Rectal smooth muscle tissue (tissue), 1 donor: ENCODE measurements at regions not wholly inside any gene's neighbourhood (a gene's known extent, or its start where the extent isn't known, plus 50 kb on each side); places are given as distances from the start of the nearest gene placed in this dataset.
"Not testable (repeated sequence)": the region's sequence is repeated elsewhere in the genome, so short reads cannot be mapped to it uniquely, and the experiment has no call there.

Source experiments
- H3K27ac ChIP-seq: one replicate; pipeline ENCODE4 v1.7.0; 2013; ENCODE audit warnings: low read depth, low read length, inconsistent platforms
- H3K27me3 ChIP-seq: one replicate; pipeline ENCODE4 v1.7.0; 2013; ENCODE audit warnings: low read length; ENCODE audit not compliant: control insufficient read depth, insufficient read depth
- H3K36me3 ChIP-seq: one replicate; pipeline ENCODE4 v1.7.0; 2013; ENCODE audit warnings: low read length; ENCODE audit not compliant: control insufficient read depth, insufficient read depth
- H3K4me1 ChIP-seq: one replicate; pipeline ENCODE4 v1.7.0; 2013; ENCODE audit warnings: low read length; ENCODE audit not compliant: control insufficient read depth, insufficient read depth
- H3K4me3 ChIP-seq: one replicate; pipeline ENCODE4 v1.7.0; 2013; ENCODE audit warnings: low read length
- H3K9ac ChIP-seq: one replicate; pipeline ENCODE4 v1.7.0; 2013; ENCODE audit warnings: low read length

GRCh38 chr15:24534032-24534431 lies 141.5 kb upstream of the NPAP1 start:
- H3K27ac ChIP-seq, result peak overlapping the region; percentile 3
- not testable (repeated sequence) for H3K4me3 ChIP-seq, H3K36me3 ChIP-seq

GRCh38 chr15:24557281-24557680 lies 118.3 kb upstream of the NPAP1 start:
- not testable (repeated sequence) for H3K4me1 ChIP-seq, H3K9ac ChIP-seq, H3K36me3 ChIP-seq, H3K27ac ChIP-seq, H3K27me3 ChIP-seq, H3K4me3 ChIP-seq

More at GRCh38 chr15:24534032-24534431, 141.5 kb upstream of the NPAP1 start:
- not testable (repeated sequence) for H3K4me1 ChIP-seq, H3K27me3 ChIP-seq, H3K9ac ChIP-seq

DNA sequence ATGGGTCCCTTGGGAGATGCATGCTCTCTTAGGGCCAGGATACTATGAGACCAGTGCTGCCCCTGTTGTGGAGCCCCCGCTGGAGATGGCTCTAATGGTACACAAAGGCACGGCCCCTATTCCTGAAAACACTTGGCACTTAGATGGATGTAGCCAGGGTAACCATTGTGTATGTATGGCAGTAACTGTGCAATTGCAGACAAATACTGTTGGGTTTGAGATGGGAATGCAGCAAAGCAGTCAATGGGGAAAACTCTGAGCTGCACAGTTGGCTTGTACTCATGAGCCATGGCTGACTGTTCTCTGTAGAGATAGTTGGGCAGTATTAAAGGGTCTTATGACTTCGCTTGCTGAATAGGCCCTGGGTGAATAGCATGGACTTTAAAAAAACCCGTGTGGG lies 67.9 kb upstream of the NPAP1 start:
- no peaks in the 10 kb centered on the region for H3K36me3 ChIP-seq
- H3K4me3 ChIP-seq, result no peak overlapping the region
- H3K27me3 ChIP-seq, result no peaks in the 10 kb centered on the region
- no peaks in the 10 kb centered on the region for H3K4me1 ChIP-seq
- H3K27ac ChIP-seq, result no peak overlapping the region
- H3K9ac ChIP-seq, result no peak overlapping the region

GRCh38 chr15:24617646-24618045 lies 57.9 kb upstream of the NPAP1 start:
- Histone ChIP-seq H3K9ac (no peak overlapping the region), H3K4me3 (no peak overlapping the region), H3K27ac (no peak overlapping the region), H3K27me3 (no peaks in the 10 kb centered on the region), H3K4me1 (no peaks in the 10 kb centered on the region), H3K36me3 (no peaks in the 10 kb centered on the region)

GRCh38 chr15:24621630-24622215 lies 53.9 kb upstream of the NPAP1 start:
- no peak overlapping the region for H3K27ac ChIP-seq
- H3K9ac ChIP-seq, result no peak overlapping the region
- H3K4me3 ChIP-seq, result no peak overlapping the region
- H3K36me3 ChIP-seq, result no peaks in the 10 kb centered on the region
- no peaks in the 10 kb centered on the region for H3K27me3 ChIP-seq
- no peaks in the 10 kb centered on the region for H3K4me1 ChIP-seq
